Upper lobe of left lung (tissue), 6 donors: ENCODE measurements at regions not wholly inside any gene's neighbourhood (a gene's known extent, or its start where the extent isn't known, plus 50 kb on each side); places are given as distances from the start of the nearest gene placed in this dataset.

Source experiments
- ATAC-seq, 2 donors: fragments of 200-7000 bp; cut with Tn5 transposase; one replicate each; pipeline ENCODE4 v1.9.1; 2022; ENCODE audit warnings: mild to moderate bottlenecking in 2 of 2, moderate library complexity in 2 of 2; ENCODE audit not compliant: low FRiP score in 2 of 2
- DNase-seq, 2 donors: peaks; one replicate each; pipeline ENCODE4 v3.0.0-alpha.2; 2019 to 2020
- H3K27ac ChIP-seq, 4 donors: fragments of 200-600 bp; sonication (generic); one replicate each; pipeline ENCODE4 v1.5.1; 2016 to 2019
- H3K27me3 ChIP-seq, 4 donors: fragments of 200-600 bp; sonication (generic); one replicate each; pipeline ENCODE4 v1.5.1; 2017 to 2019
- H3K36me3 ChIP-seq, 4 donors: fragments of 200-600 bp; sonication (generic); one replicate each; pipeline ENCODE4 v1.5.1; 2016 to 2019
- H3K4me1 ChIP-seq, 4 donors: fragments of 200-600 bp; sonication (generic); one replicate each; pipeline ENCODE4 v1.5.1; 2018 to 2019
- H3K4me3 ChIP-seq, 4 donors: fragments of 200-600 bp; sonication (generic); one replicate each; pipeline ENCODE4 v1.5.1; 2017 to 2019; ENCODE audit warnings: mild to moderate bottlenecking in 2 of 4, moderate library complexity in 1 of 4
- H3K9me3 ChIP-seq, 4 donors: fragments of 200-600 bp; sonication (generic); one replicate each; pipeline ENCODE4 v1.5.1; 2018 to 2019
- EP300 ChIP-seq, 4 donors: sonication (generic); formaldehyde crosslinking; IDR thresholded peaks; one replicate each; pipeline ENCODE4 v1.5.1; 2017; ENCODE audit warnings: antibody characterized with exemption in 4 of 4, control low read depth in 2 of 4
- POLR2A ChIP-seq, 4 donors: fragments of 450-650 bp; IDR thresholded peaks; one replicate each; pipeline ENCODE4 v1.5.1; 2016 to 2017; ENCODE audit warnings: antibody characterized with exemption in 4 of 4, mild to moderate bottlenecking in 2 of 4
- POLR2AphosphoS5 ChIP-seq, 2 donors: sonication (generic); formaldehyde crosslinking; IDR thresholded peaks; one replicate each; pipeline ENCODE4 v1.5.1; 2017; ENCODE audit warnings: antibody characterized with exemption in 2 of 2
- WGBS, 2 donors: methylation state at CpG; one replicate each; pipeline ENCODE4 v1.1.5; 2017 to 2018; 5-methylcytosine and 5-hydroxymethylcytosine counted together
- TF ChIP-seq, protein P1 (sequence below), 6 experiments: fragments of 450-650 bp in 4 of 6; fragments of 200-600 bp in 2 of 6; sonication (generic) in 2 of 6; IDR thresholded peaks; one replicate each; pipeline ENCODE4 v1.5.1; 2016 to 2019; ENCODE audit warnings: antibody characterized with exemption in 6 of 6
- donor health status: DM: no; HTN: no; CAD: no; lungs with moderate emphysema.
- donor health status: DM: no; HTN: yes; CAD: no; lungs with severe emphysema.

DNA sequence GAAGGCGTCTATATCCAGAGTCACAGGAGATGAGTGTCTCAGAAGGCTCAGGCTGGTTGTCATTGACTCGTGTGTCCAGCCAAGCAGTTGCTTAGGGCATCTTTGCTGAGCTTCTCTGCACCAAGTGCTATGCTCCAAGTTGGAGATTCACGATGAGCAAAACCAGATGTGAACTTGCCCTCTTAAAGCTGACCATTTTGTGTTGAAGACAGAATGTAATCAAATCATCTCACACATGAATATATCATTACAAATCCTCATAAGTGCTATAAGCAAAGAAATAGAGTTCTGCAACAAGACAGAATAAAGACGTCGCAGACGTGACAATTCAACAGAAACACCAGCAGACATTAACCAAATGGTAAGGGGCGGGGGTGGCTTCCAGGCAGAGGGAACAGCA lies 103.9 kb downstream of the ALDH8A1 start:
- Histone ChIP-seq H3K27ac (no peak overlapping the region), H3K27me3 (no peaks in the 10 kb centered on the region), H3K9me3 (no peaks in the 10 kb centered on the region), H3K4me3 (no peak overlapping the region), H3K4me1 (no peaks in the 10 kb centered on the region), H3K36me3 (no peaks in the 10 kb centered on the region)
- TF ChIP-seq, protein P1, sequence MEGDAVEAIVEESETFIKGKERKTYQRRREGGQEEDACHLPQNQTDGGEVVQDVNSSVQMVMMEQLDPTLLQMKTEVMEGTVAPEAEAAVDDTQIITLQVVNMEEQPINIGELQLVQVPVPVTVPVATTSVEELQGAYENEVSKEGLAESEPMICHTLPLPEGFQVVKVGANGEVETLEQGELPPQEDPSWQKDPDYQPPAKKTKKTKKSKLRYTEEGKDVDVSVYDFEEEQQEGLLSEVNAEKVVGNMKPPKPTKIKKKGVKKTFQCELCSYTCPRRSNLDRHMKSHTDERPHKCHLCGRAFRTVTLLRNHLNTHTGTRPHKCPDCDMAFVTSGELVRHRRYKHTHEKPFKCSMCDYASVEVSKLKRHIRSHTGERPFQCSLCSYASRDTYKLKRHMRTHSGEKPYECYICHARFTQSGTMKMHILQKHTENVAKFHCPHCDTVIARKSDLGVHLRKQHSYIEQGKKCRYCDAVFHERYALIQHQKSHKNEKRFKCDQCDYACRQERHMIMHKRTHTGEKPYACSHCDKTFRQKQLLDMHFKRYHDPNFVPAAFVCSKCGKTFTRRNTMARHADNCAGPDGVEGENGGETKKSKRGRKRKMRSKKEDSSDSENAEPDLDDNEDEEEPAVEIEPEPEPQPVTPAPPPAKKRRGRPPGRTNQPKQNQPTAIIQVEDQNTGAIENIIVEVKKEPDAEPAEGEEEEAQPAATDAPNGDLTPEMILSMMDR (IDR thresholded peaks at IDR 0.05): no peak
- no peak for TF ChIP-seq POLR2AphosphoS5 (IDR thresholded peaks at IDR 0.05)
- TF ChIP-seq EP300 (IDR thresholded peaks at IDR 0.05): no peak
- no peak for TF ChIP-seq POLR2A (IDR thresholded peaks at IDR 0.05)
- WGBS, 2 donors: 67 to 80% methylated on average over 7 of the region's 7 CpGs
- ATAC-seq (no peak), DNase-seq (no peak)

DNA sequence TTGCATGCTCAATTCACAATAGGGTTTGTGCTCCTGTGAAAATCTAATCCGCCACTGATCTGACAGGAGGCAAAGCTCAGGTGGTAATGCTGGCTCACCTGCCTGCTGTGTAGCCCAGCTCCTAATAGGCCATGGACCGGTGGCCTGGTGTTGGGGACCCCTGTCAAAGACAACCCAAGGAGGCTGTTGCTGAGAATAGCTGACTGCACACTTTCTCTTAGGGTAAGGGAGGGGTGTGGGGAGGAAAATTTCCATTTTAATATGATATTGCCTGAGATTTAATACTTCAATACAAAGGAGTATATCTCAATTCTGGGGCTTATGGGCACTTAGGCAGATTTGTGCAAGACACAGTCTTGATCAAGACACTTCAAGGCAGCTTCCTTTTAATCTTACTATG lies 105.8 kb downstream of the ALDH8A1 start:
- no peak overlapping the region for H3K27ac ChIP-seq
- TF ChIP-seq EP300 (IDR thresholded peaks at IDR 0.05): no peak
- no peak for TF ChIP-seq POLR2A (IDR thresholded peaks at IDR 0.05)
- TF ChIP-seq, protein P1 (IDR thresholded peaks at IDR 0.05): no peak
- TF ChIP-seq POLR2AphosphoS5 (IDR thresholded peaks at IDR 0.05): no peak
- no peak overlapping the region for H3K4me3 ChIP-seq
- no peaks in the 10 kb centered on the region for H3K36me3 ChIP-seq
- H3K27me3 ChIP-seq: no peaks in the 10 kb centered on the region
- DNase-seq: no peak
- no peaks in the 10 kb centered on the region for H3K4me1 ChIP-seq
- no peaks in the 10 kb centered on the region for H3K9me3 ChIP-seq
- WGBS, 2 donors: 92 to 100% methylated on average over 2 of the region's 2 CpGs
- no peak for ATAC-seq

DNA sequence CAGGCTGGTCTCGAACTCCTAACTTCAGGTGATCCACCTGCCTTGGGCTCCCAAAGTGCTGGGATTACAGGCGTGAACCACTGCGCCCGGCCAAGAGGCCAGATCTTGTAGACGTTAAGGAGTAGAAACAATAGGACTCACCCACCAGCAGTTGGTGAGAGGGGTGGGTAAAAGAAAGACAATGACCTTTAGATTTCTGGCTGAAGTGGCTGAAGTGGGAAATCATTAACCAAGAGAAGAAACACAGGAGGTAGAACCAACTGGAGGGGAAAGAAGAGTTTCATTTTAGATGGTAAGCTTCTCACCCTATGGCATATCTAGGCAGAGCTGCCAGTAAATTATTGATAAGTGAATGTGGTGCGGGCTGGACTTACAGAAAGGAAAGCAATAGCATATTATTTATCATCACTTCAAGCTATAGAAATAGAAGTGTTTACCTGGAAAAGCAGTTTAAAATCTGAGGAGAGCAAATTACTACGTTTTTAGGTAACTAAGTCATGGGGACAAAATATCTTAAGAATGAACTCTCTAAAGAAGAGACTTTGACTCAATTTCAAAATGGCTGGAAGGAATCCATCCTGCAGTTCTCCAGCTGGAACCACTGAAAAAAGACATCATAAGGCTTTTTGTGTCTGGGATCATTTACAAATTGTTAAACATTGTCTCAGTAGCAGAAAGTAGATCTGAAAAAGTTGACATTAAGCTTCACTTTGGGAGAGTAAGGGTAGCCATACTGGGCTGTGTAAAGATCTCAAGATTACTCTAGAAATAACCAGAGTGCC lies 109.6 kb downstream of the ALDH8A1 start:
- Histone ChIP-seq H3K4me3 (no peak overlapping the region), H3K27ac (no peak overlapping the region), H3K27me3 (no peaks in the 10 kb centered on the region), H3K4me1 (peaks cover 0 to 3% (median 0%) of the 10 kb centered on the region in 4 donors), H3K36me3 (no peaks in the 10 kb centered on the region), H3K9me3 (no peaks in the 10 kb centered on the region)
- ATAC-seq (no peak), DNase-seq (no peak)
- TF ChIP-seq POLR2A (IDR thresholded peaks at IDR 0.05): no peak
- TF ChIP-seq, protein P1 (IDR thresholded peaks at IDR 0.05): no peak
- no peak for TF ChIP-seq POLR2AphosphoS5 (IDR thresholded peaks at IDR 0.05)
- TF ChIP-seq EP300 (IDR thresholded peaks at IDR 0.05): no peak
- 79 to 83% methylated on average over 7 of the region's 7 CpGs for WGBS, 2 donors

DNA sequence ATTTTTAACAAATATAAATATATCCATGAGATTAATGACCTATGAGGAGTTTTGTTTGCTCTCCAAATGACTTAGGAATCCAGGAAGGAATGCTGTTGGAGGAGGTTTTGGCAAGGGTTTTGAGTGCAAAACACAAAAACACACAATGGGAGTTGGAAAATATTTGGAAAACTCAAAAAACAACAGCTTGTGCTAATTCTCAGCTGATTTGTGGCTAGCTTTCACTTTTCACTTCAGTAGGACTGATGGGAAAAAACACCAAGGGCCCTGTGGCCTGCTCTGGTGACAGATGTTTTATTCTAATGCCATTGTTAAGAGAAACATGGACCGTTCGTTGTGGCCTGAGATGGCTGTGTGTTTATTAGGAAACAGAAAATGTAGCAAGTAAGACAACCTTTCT lies 113.9 kb downstream of the ALDH8A1 start:
- ATAC-seq (peak in 1 of 2 donors; percentile 50), DNase-seq (no peak)
- WGBS, 2 donors: 34 to 48% methylated on average over 2 of the region's 2 CpGs
- no peaks in the 10 kb centered on the region for H3K27me3 ChIP-seq
- no peak overlapping the region for H3K4me3 ChIP-seq
- peaks cover 0 to 3% (median 0%) of the 10 kb centered on the region in 4 donors for H3K4me1 ChIP-seq
- H3K9me3 ChIP-seq: no peaks in the 10 kb centered on the region
- no peaks in the 10 kb centered on the region for H3K36me3 ChIP-seq
- H3K27ac ChIP-seq: no peak overlapping the region
- no peak for TF ChIP-seq POLR2AphosphoS5 (IDR thresholded peaks at IDR 0.05)
- TF ChIP-seq POLR2A (IDR thresholded peaks at IDR 0.05): no peak
- TF ChIP-seq EP300 (IDR thresholded peaks at IDR 0.05): no peak
- TF ChIP-seq, protein P1 (IDR thresholded peaks at IDR 0.05): no peak

DNA sequence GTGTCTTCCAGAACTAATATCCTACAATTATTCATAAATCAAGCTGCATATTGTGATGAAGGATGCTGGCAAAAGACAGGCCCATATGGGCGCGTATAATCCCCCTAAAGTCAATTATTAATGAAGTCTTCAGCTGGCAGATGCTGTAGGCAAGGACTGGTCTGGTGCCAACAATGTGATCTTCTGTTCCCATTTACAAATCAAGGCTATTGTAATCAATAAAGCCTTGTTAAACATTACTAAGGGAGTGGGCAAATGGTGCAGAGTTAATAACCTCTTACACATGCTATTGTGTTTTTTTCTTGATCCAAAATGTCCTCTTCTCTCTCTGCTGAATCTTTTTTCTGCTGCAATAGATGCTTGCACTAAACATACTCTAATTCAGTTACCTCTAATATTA lies 119.0 kb downstream of the ALDH8A1 start:
- H3K9me3 ChIP-seq: no peaks in the 10 kb centered on the region
- no peaks in the 10 kb centered on the region for H3K36me3 ChIP-seq
- no peak overlapping the region for H3K27ac ChIP-seq
- 82 to 91% methylated on average over 2 of the region's 2 CpGs for WGBS, 2 donors
- no peak for ATAC-seq
- no peaks in the 10 kb centered on the region for H3K27me3 ChIP-seq
- no peak for TF ChIP-seq POLR2AphosphoS5 (IDR thresholded peaks at IDR 0.05)
- TF ChIP-seq, protein P1 (IDR thresholded peaks at IDR 0.05): no peak
- no peaks in the 10 kb centered on the region for H3K4me1 ChIP-seq
- DNase-seq: no peak
- H3K4me3 ChIP-seq: no peak overlapping the region
